HepG2 (cell line): ENCODE measurements at regions not wholly inside any gene's neighbourhood (a gene's known extent, or its start where the extent isn't known, plus 50 kb on each side); places are given as distances from the start of the nearest gene placed in this dataset.

ENCODE experiments used
- ARHGAP35 ChIP-seq: sonication (generic); formaldehyde crosslinking; IDR thresholded peaks from 2 replicates; pipeline ENCODE4 v1.9.0; 2022; ENCODE audit warnings: mild to moderate bottlenecking, inconsistent platforms, moderate library complexity, missing genetic modification reagents, borderline replicate concordance
- ATF1 ChIP-seq: IDR thresholded peaks from 2 replicates; pipeline ENCODE4 v1.6.1; 2016; ENCODE audit warnings: mild to moderate bottlenecking, control low read depth
- MIXL1 ChIP-seq: IDR thresholded peaks from 2 replicates; pipeline ENCODE4 v1.6.1; 2016
- NR2F1 ChIP-seq, 2 experiments: fragments of 450-650 bp in 1 of 2; formaldehyde crosslinking in 1 of 2; IDR thresholded peaks; 2 replicates each; pipeline versions ENCODE4 v1.5.0 to v1.6.1; 2016 to 2020; ENCODE audit warnings: mild to moderate bottlenecking in 1 of 2, missing compliant biosample characterization in 1 of 2, missing genetic modification reagents in 1 of 2, moderate library complexity in 1 of 2
- REPIN1 ChIP-seq: sonication (generic); formaldehyde crosslinking; IDR thresholded peaks from 2 replicates; pipeline ENCODE4 v1.8.0; 2022; ENCODE audit warnings: missing genetic modification reagents, low read depth, mild to moderate bottlenecking, borderline replicate concordance
- TGIF2 ChIP-seq: IDR thresholded peaks from 2 replicates; pipeline ENCODE4 v1.6.1; 2016; ENCODE audit warnings: control low read depth, missing compliant biosample characterization
- TF ChIP-seq, protein P1 (sequence below): sonication (generic); formaldehyde crosslinking; IDR thresholded peaks from 2 replicates; pipeline ENCODE4 v1.5.0; 2020; ENCODE audit warnings: missing genetic modification reagents
- TF ChIP-seq, protein P2 (sequence below), 2 experiments: sonication (generic) in 1 of 2; formaldehyde crosslinking in 1 of 2; IDR thresholded peaks; 2 replicates each; pipeline versions ENCODE4 v1.6.1 to v1.9.0; 2014 to 2022; ENCODE audit warnings: antibody characterized with exemption in 1 of 2, borderline replicate concordance in 1 of 2, inconsistent platforms in 1 of 2, low read depth in 1 of 2, missing genetic modification reagents in 1 of 2
- TF ChIP-seq, protein P3 (sequence below): sonication (generic); formaldehyde crosslinking; IDR thresholded peaks from 2 replicates; pipeline ENCODE4 v1.5.1; 2020; ENCODE audit warnings: missing genetic modification reagents, mild to moderate bottlenecking, borderline replicate concordance

DNA sequence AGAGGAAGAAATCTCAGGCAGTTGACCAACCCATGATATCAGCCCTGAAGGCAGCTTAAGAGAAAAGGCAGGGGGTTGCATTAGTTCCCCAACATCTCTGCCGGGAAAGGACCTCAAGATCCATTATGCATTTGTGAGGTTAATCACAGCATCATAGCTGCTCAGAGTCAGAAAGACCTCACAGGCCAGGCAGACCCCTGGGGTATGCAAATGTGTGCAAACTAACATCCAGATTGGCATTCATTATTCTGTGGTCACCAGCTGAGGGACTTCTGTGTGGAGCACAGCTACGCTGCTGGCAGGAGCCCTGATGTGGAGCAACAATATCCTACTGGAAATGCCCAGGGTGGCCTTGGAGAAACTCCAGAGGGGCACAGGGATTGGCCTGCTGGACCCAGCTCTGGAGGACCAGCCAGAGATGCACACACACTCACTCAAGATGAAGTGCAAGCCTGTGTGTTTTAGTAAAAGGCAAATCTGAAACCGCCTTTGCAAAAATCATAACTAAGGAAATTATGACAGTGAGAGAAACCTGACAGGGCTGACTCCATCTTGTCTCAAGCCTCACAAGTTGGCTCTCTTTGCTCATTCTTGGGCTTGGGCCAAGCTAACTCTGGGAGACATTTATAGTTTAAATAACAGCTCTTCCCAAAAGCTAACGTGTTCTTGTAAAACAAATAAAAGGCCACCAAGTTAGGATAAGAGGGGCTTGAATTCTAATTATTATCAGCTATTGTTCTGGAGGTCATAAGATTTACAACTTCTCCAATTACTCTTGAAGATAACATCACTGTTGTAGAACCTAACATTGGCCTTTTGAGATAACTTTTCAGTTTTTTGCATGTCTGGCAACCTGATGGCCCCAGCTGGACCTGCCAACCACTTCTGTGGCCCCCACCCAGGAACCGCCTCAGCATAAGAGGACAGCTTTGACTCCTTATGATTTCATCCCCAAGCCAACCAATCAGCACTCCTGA, 257.1 kb downstream of the UACA start (continued):
- TF ChIP-seq, protein P1, sequence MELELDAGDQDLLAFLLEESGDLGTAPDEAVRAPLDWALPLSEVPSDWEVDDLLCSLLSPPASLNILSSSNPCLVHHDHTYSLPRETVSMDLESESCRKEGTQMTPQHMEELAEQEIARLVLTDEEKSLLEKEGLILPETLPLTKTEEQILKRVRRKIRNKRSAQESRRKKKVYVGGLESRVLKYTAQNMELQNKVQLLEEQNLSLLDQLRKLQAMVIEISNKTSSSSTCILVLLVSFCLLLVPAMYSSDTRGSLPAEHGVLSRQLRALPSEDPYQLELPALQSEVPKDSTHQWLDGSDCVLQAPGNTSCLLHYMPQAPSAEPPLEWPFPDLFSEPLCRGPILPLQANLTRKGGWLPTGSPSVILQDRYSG (CRISPR knock-in tag) = no peak
- no peak for TF ChIP-seq ATF1 (CRISPR knock-in tag)
- TF ChIP-seq NR2F1 (CRISPR knock-in tag; IDR thresholded peaks at IDR 0.05) = no peak
- TF ChIP-seq MIXL1 (CRISPR knock-in tag) = no peak
- TF ChIP-seq ARHGAP35 (CRISPR knock-in tag) = no peak
- no peak for TF ChIP-seq TGIF2 (CRISPR knock-in tag)
- no peak for TF ChIP-seq REPIN1 (CRISPR knock-in tag)
- TF ChIP-seq, protein P2, sequence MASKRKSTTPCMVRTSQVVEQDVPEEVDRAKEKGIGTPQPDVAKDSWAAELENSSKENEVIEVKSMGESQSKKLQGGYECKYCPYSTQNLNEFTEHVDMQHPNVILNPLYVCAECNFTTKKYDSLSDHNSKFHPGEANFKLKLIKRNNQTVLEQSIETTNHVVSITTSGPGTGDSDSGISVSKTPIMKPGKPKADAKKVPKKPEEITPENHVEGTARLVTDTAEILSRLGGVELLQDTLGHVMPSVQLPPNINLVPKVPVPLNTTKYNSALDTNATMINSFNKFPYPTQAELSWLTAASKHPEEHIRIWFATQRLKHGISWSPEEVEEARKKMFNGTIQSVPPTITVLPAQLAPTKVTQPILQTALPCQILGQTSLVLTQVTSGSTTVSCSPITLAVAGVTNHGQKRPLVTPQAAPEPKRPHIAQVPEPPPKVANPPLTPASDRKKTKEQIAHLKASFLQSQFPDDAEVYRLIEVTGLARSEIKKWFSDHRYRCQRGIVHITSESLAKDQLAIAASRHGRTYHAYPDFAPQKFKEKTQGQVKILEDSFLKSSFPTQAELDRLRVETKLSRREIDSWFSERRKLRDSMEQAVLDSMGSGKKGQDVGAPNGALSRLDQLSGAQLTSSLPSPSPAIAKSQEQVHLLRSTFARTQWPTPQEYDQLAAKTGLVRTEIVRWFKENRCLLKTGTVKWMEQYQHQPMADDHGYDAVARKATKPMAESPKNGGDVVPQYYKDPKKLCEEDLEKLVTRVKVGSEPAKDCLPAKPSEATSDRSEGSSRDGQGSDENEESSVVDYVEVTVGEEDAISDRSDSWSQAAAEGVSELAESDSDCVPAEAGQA (IDR thresholded peaks at IDR 0.05; ENCODE audit: low read depth) = no peak
- TF ChIP-seq, protein P2 (CRISPR knock-in tag; IDR thresholded peaks at IDR 0.05; ENCODE audit: borderline replicate concordance) = no peak
- TF ChIP-seq, protein P3, sequence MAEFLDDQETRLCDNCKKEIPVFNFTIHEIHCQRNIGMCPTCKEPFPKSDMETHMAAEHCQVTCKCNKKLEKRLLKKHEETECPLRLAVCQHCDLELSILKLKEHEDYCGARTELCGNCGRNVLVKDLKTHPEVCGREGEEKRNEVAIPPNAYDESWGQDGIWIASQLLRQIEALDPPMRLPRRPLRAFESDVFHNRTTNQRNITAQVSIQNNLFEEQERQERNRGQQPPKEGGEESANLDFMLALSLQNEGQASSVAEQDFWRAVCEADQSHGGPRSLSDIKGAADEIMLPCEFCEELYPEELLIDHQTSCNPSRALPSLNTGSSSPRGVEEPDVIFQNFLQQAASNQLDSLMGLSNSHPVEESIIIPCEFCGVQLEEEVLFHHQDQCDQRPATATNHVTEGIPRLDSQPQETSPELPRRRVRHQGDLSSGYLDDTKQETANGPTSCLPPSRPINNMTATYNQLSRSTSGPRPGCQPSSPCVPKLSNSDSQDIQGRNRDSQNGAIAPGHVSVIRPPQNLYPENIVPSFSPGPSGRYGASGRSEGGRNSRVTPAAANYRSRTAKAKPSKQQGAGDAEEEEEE (CRISPR knock-in tag) = no peak
